Bone marrow (tissue), 2 donors: ENCODE measurements at regions not wholly inside any gene's neighbourhood (a gene's known extent, or its start where the extent isn't known, plus 50 kb on each side); places are given as distances from the start of the nearest gene placed in this dataset.

ENCODE experiments used
- DNase-seq, 2 donors: peaks; one replicate each; lab custom pipeline; 2025; lab: John Stamatoyannopoulos, UW

GRCh38 chr1:90494748-90495282 is 222.3 kb downstream of the BARHL2 start:
- no peak for DNase-seq

GRCh38 chr1:90488451-90488850 is 228.7 kb downstream of the BARHL2 start:
- DNase-seq = no peak

GRCh38 chr1:90486996-90487395 is 230.1 kb downstream of the BARHL2 start:
- no peak for DNase-seq

GRCh38 chr1:90486134-90486824 is 230.8 kb downstream of the BARHL2 start:
- no peak for DNase-seq

- DNase-seq = no peak
Observed at GRCh38 chr1:90480271-90480835, 236.7 kb downstream of the BARHL2 start.

GRCh38 chr1:90476994-90477393 is 240.1 kb downstream of the BARHL2 start:
- no peak for DNase-seq

- DNase-seq = no peak
Observed at GRCh38 chr1:90476411-90476810, 240.7 kb downstream of the BARHL2 start.

- no peak for DNase-seq
Observed at GRCh38 chr1:90475631-90476030, 241.5 kb downstream of the BARHL2 start.

GRCh38 chr1:90474731-90475130 is 242.4 kb downstream of the BARHL2 start:
- DNase-seq = no peak

GRCh38 chr1:90474158-90474557 is 242.9 kb downstream of the BARHL2 start:
- no peak for DNase-seq

- DNase-seq = no peak
Observed at GRCh38 chr1:90472775-90473174, 244.3 kb downstream of the BARHL2 start.

GRCh38 chr1:90459570-90459969 is 257.5 kb downstream of the BARHL2 start:
- no peak for DNase-seq

- no peak for DNase-seq
Observed at GRCh38 chr1:90457985-90458384, 259.1 kb downstream of the BARHL2 start.

GRCh38 chr1:90452491-90452890 is 264.6 kb downstream of the BARHL2 start:
- DNase-seq = no peak

GRCh38 chr1:90443354-90443753 is 273.7 kb downstream of the BARHL2 start:
- DNase-seq = no peak

- no peak for DNase-seq
Observed at GRCh38 chr1:90435351-90435750, 281.8 kb downstream of the BARHL2 start.

GRCh38 chr1:90434460-90434859 is 282.6 kb downstream of the BARHL2 start:
- no peak for DNase-seq

GRCh38 chr1:90417126-90417525 is 300.0 kb downstream of the BARHL2 start:
- no peak for DNase-seq

- no peak for DNase-seq
Observed at GRCh38 chr1:90414201-90414600, 302.9 kb downstream of the BARHL2 start.

GRCh38 chr1:90413519-90413918 is 303.6 kb downstream of the BARHL2 start:
- no peak for DNase-seq

GRCh38 chr1:90412563-90412962 is 304.5 kb downstream of the BARHL2 start:
- no peak for DNase-seq

- no peak for DNase-seq
Observed at GRCh38 chr1:90411185-90411584, 305.9 kb downstream of the BARHL2 start.

GRCh38 chr1:90407737-90408136 is 309.4 kb downstream of the BARHL2 start:
- DNase-seq = no peak

GRCh38 chr1:90405726-90406125 is 311.4 kb downstream of the BARHL2 start:
- DNase-seq = no peak
